Retinal pigment epithelial cell (primary cell): ENCODE measurements at regions not wholly inside any gene's neighbourhood (a gene's known extent, or its start where the extent isn't known, plus 50 kb on each side); places are given as distances from the start of the nearest gene placed in this dataset.

ENCODE experiments used
- DNase-seq: peaks from one replicate; pipeline ENCODE4 v3.0.0-alpha.2; 2010; ENCODE audit warnings: low read depth
- H3K4me3 ChIP-seq: 2 replicates; pipeline ENCODE4 v1.5.1; 2011; ENCODE audit warnings: mild to moderate bottlenecking, low read length, control low read depth, moderate library complexity
- CTCF ChIP-seq: conservative IDR thresholded peaks from 2 replicates; pipeline ENCODE4 v1.5.1; 2011; ENCODE audit warnings: low read depth, low read length, control low read depth, inconsistent platforms

DNA sequence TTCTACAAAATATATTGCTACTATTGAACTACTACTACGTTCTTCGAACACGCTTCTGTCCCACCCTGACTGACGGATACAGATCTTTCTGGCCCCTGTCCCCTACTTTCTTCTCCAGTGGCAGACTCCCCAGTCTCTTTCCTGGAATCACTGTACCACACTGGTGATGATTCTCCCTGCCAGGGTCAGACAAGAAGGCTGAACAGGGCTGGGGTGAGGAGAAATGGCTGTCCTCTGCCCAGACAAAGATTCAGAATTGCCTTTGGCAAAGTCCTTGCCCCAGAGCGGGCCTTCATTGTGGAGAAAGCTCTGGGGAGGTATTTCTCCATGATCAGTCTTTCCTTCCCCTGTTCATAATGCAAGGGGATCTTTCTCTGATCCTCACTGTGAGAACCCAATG lies 1417.1 kb downstream of the BRD1 start:
- TF ChIP-seq CTCF, result no peak
- no peak overlapping the region for H3K4me3 ChIP-seq
- DNase-seq, result no peak

GRCh38 chr22:48407256-48407955 lies 1420.3 kb downstream of the BRD1 start:
- DNase-seq, result no peak
- TF ChIP-seq CTCF, result no peak
- H3K4me3 ChIP-seq, result no peak overlapping the region

GRCh38 chr22:48406161-48406560 lies 1421.5 kb downstream of the BRD1 start:
- H3K4me3 ChIP-seq, result no peak overlapping the region
- TF ChIP-seq CTCF, result no peak
- DNase-seq, result no peak

GRCh38 chr22:48405741-48406140 lies 1421.9 kb downstream of the BRD1 start:
- no peak for DNase-seq
- TF ChIP-seq CTCF, result no peak
- H3K4me3 ChIP-seq, result no peak overlapping the region

DNA sequence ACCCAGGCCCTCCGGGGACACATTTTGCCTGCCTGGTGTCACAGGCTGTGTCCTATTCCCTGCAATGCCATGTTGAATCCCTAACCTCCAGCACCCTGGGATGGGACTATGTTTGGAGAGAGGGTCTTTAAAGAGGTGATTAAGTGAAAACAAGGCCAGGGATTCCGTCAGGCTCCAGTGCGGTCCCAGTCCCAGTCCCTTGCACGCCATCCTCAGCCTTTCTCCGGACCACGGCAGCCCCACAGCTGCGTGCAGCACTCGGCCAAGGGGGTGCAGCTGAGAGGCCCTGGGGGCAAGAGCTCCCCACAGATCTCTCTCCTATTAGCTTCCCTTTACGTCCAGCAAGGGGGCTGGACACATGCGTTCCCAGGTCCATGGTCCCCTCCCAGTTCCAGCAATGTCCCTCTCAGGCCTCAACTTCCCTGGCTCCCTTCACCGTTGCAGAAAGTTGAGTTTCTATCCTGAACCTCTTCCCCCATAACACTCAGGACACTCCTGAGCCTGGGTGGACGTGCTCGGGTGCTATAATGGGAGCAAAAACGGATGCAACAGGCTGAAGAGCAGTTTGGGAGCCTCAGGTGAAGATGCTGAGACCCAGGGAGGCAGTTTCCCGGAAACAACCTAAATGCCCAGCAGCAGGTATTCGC lies 1422.7 kb downstream of the BRD1 start:
- TF ChIP-seq CTCF, result no peak
- no peak for DNase-seq
- no peak overlapping the region for H3K4me3 ChIP-seq

DNA sequence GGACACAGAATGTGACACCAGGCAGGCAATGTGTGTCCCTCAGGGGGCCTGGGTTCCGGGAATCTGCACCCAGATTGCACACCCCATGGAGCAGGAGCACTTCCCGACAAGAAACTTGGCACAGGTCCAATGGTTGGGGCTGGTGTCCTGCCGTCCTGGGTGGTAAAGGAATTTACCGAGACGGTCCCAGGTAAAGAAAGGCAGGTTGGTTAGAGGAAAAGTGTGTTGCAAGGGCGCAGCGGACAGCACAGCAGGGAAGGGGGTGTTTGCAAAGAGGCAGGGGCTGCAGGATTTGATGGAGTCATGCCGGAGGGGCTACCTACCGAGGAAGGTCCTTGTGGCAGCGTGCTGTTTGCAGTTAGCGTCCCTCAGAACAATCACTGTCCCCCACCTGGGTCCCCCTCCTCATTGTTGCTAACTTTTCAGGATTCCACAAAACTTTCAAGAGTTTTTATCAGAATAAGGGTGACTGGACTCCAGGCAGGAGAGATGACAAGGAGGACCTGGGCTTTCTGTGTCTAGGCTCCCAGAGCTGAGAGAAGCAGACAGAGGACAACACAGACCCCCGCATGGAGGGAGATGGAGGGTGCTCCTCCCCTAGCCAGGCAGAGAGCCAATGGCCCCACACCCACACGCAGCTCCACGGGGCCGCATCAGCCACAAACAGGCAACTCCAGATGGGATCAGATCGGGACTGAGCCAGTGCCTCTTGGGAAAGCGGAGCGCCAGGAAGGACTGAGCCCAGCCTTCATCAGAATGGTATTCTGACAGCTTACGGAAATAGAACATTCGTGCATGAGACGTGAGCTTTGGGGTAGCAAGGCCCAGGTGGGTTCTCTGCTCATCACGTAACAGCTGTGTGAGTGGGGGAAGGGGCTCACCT lies 1423.9 kb downstream of the BRD1 start:
- DNase-seq, result no peak
- no peak overlapping the region for H3K4me3 ChIP-seq
- no peak for TF ChIP-seq CTCF
